ENCODE measurements at regions not wholly inside any gene's neighbourhood (a gene's known extent, or its start where the extent isn't known, plus 50 kb on each side); places are given as distances from the start of the nearest gene placed in this dataset.

- no peak for TF ChIP-seq CTCF (IDR thresholded peaks at IDR 0.05)
- TF ChIP-seq POLR2A (IDR thresholded peaks at IDR 0.05), result no peak
These were observed 210.1 kb downstream of the DEPDC1B start for GRCh38 chr5:60489856-60490255.
